GM12878 (cell line): ENCODE measurements at regions not wholly inside any gene's neighbourhood (a gene's known extent, or its start where the extent isn't known, plus 50 kb on each side); places are given as distances from the start of the nearest gene placed in this dataset.

Source experiments
- ATAC-seq: fragments of 200-7000 bp; cut with Tn5 transposase; 3 replicates; pipeline ENCODE4 v1.9.1; 2020; ENCODE audit warnings: mild to moderate bottlenecking, moderate library complexity
- BruUV-seq: library from RNA; stranded (reverse); fragments of 400-500 nt; replicated peaks from 2 replicates; lab custom pipeline; 2021; lab: Mats Ljungman, UMichigan
- CTCF ChIA-PET: fragments of 300-600 bp; sonication (Branson Sonifier 250); formaldehyde crosslinking; extraction: SDS; loops from one replicate; lab custom pipeline; 2021; ENCODE audit warnings: inconsistent platforms; lab: Yijun Ruan, JAX
- POLR2A ChIA-PET: fragments of 350-600 bp; formaldehyde crosslinking; extraction: SDS; loops from one replicate; lab custom pipeline; 2021; ENCODE audit warnings: inconsistent platforms; lab: Charles Lee
- RAD21 ChIA-PET: fragments of 300-600 bp; sonication (Branson Sonifier 250); formaldehyde crosslinking; loops from one replicate; lab custom pipeline; 2023; ENCODE audit warnings: antibody characterized with exemption; ENCODE audit not compliant: unreplicated experiment; lab: Charles Lee
- SMC1A ChIA-PET: fragments of 300-600 bp; sonication (Branson Sonifier 250); formaldehyde crosslinking; loops from one replicate; lab custom pipeline; 2023; ENCODE audit not compliant: unreplicated experiment, uncharacterized antibody; lab: Charles Lee
- DNase-seq: peaks from one replicate; pipeline ENCODE4 v3.0.0-alpha.2; 2011; ENCODE audit warnings: low read depth, low spot score
- FAIRE-seq: peaks from 3 replicates; lab custom pipeline; 2011; peaks lifted over from hg19 to GRCh38; lab: Jason Lieb, UNC
- H2AFZ ChIP-seq: 2 replicates; pipeline ENCODE4 v1.6.0; 2011; ENCODE audit warnings: low read depth, low read length, control low read depth; ENCODE audit not compliant: control insufficient read depth
- H3K27ac ChIP-seq: 2 replicates; pipeline ENCODE4 v1.5.1; 2011; ENCODE audit warnings: control low read depth; ENCODE audit not compliant: control insufficient read depth, insufficient read depth
- H3K27me3 ChIP-seq, 2 experiments: replicated peaks in 1 of 2; 2 replicates each; pipeline versions ENCODE4 v1.6.0 to v1.6.1; 2011; ENCODE audit warnings: low read length in 1 of 2; ENCODE audit not compliant: control insufficient read depth in 2 of 2, insufficient read depth in 2 of 2
- H3K36me3 ChIP-seq, 2 experiments: 2 replicates each; pipeline ENCODE4 v1.5.1; 2011; ENCODE audit warnings: low read length in 1 of 2; ENCODE audit not compliant: control insufficient read depth in 2 of 2, insufficient read depth in 2 of 2
- H3K4me1 ChIP-seq: 2 replicates; pipeline ENCODE4 v1.6.1; 2011; ENCODE audit warnings: mild to moderate bottlenecking, low read length, moderate library complexity, mixed read lengths; ENCODE audit not compliant: control insufficient read depth, insufficient read depth
- H3K4me2 ChIP-seq: 2 replicates; pipeline ENCODE4 v1.6.0; 2011; ENCODE audit warnings: control low read depth; ENCODE audit not compliant: control insufficient read depth, insufficient read depth
- H3K4me3 ChIP-seq: fragments of 200-600 bp; sonication (generic); 2 replicates; pipeline ENCODE4 v1.5.1; 2016
- H3K79me2 ChIP-seq: 2 replicates; pipeline ENCODE4 v1.6.0; 2011; ENCODE audit warnings: low read length; ENCODE audit not compliant: control insufficient read depth, insufficient read depth
- H3K9ac ChIP-seq: 2 replicates; pipeline ENCODE4 v1.8.0; 2011; ENCODE audit warnings: low read length, control low read depth, mixed read lengths; ENCODE audit not compliant: control insufficient read depth, insufficient read depth
- H3K9me3 ChIP-seq: replicated peaks from 3 replicates; pipeline ENCODE4 v1.5.1; 2011; ENCODE audit warnings: mild to moderate bottlenecking, low read length; ENCODE audit not compliant: control insufficient read depth, insufficient read depth
- H4K20me1 ChIP-seq: 2 replicates; pipeline ENCODE4 v1.6.0; 2011; ENCODE audit not compliant: control insufficient read depth, insufficient read depth
- BACH1 ChIP-seq: fragments of 450-650 bp; IDR thresholded peaks from 2 replicates; pipeline ENCODE4 v1.6.1; 2017; ENCODE audit warnings: mild to moderate bottlenecking, borderline replicate concordance
- FOXM1 ChIP-seq: IDR thresholded peaks from 2 replicates; pipeline ENCODE4 v1.6.1; 2012; ENCODE audit warnings: low read depth, mild to moderate bottlenecking, inconsistent platforms, low read length, moderate library complexity
- RFX5 ChIP-seq: IDR thresholded peaks from 2 replicates; pipeline ENCODE4 v1.6.1; 2011; ENCODE audit warnings: low read depth, low read length, improper control_type of control experiment
- SREBF1 ChIP-seq: IDR thresholded peaks from 2 replicates; pipeline ENCODE4 v1.6.1; 2012; ENCODE audit warnings: mild to moderate bottlenecking, low read length
- WRNIP1 ChIP-seq: IDR thresholded peaks from 2 replicates; pipeline ENCODE4 v1.6.1; 2011; ENCODE audit warnings: low read depth, low read length, improper control_type of control experiment, borderline replicate concordance
- YBX1 ChIP-seq: fragments of 450-650 bp; IDR thresholded peaks from 2 replicates; pipeline ENCODE4 v1.6.1; 2016; ENCODE audit warnings: antibody characterized with exemption
- WGBS: methylation state at CpG from one replicate; pipeline ENCODE4 v1.1.6; 2016; ENCODE audit warnings: low lambda C conversion rate; ENCODE audit not compliant: insufficient replicate concordance, insufficient coverage; ENCODE audit errors: missing lambda C conversion rate; 5-methylcytosine and 5-hydroxymethylcytosine counted together
- in situ Hi-C: fragments of 300-500 bp; cut with MboI; formaldehyde crosslinking; loops from 9 replicates; pipeline ENCODE4 v1.14.3; 2018; ENCODE audit warnings: mixed read lengths
- intact Hi-C: fragments of 100-400 bp; cut with micrococcal nuclease; formaldehyde crosslinking; loops from one replicate; pipeline ENCODE4 v1.14.2; 2022; ENCODE audit not compliant: unreplicated experiment
- TF ChIP-seq, protein P1 (sequence below): fragments of 450-650 bp; IDR thresholded peaks from 2 replicates; pipeline ENCODE4 v1.6.1; 2017; ENCODE audit warnings: borderline replicate concordance
- TF ChIP-seq, protein P2 (sequence below): fragments of 450-650 bp; formaldehyde crosslinking; IDR thresholded peaks from 2 replicates; pipeline ENCODE4 v1.5.0; 2022; ENCODE audit warnings: mild to moderate bottlenecking, missing genetic modification characterization
- TF ChIP-seq, protein P3 (sequence below): IDR thresholded peaks from 2 replicates; pipeline ENCODE4 v1.6.1; 2011; ENCODE audit warnings: borderline replicate concordance, low read depth, mild to moderate bottlenecking, moderate library complexity, low read length; ENCODE audit not compliant: insufficient read depth, poor library complexity, severe bottlenecking
- TF ChIP-seq, protein P4 (sequence below): IDR thresholded peaks from 2 replicates; pipeline ENCODE4 v1.6.1; 2011; ENCODE audit warnings: low read depth, mild to moderate bottlenecking, low read length, moderate library complexity, borderline replicate concordance; ENCODE audit errors: extremely low read depth
- TF ChIP-seq, protein P5 (sequence below): fragments of 450-650 bp; IDR thresholded peaks from 2 replicates; pipeline ENCODE4 v1.6.1; 2018; ENCODE audit warnings: borderline replicate concordance, mild to moderate bottlenecking; ENCODE audit not compliant: partially characterized antibody

DNA sequence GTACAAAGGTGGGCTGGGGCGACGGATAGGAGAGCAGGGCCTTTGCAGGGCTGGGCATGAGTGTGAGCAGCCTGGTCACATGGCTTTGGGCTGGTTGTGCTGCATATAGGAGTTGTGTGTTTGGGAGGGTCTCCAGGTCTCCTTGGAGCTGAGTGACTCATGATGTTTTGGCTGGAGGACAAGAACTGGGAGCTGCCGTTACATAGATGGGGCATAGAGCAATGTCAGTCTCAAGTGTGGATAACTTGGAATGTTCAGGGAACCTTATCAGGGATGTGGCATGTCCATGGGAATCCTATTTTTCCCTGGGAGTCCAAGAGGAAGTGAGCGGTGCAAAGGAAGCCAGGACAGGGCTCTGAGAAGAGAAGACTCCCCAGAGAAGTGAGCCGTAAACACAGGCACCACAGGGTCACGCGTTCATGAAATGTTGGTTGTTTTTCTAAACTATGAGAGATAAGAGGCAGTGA, 136.4 kb upstream of the KCNE2 start (continued):
- TF ChIP-seq, protein P1, sequence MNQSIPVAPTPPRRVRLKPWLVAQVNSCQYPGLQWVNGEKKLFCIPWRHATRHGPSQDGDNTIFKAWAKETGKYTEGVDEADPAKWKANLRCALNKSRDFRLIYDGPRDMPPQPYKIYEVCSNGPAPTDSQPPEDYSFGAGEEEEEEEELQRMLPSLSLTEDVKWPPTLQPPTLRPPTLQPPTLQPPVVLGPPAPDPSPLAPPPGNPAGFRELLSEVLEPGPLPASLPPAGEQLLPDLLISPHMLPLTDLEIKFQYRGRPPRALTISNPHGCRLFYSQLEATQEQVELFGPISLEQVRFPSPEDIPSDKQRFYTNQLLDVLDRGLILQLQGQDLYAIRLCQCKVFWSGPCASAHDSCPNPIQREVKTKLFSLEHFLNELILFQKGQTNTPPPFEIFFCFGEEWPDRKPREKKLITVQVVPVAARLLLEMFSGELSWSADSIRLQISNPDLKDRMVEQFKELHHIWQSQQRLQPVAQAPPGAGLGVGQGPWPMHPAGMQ, result no peak
- TF ChIP-seq, protein P2, sequence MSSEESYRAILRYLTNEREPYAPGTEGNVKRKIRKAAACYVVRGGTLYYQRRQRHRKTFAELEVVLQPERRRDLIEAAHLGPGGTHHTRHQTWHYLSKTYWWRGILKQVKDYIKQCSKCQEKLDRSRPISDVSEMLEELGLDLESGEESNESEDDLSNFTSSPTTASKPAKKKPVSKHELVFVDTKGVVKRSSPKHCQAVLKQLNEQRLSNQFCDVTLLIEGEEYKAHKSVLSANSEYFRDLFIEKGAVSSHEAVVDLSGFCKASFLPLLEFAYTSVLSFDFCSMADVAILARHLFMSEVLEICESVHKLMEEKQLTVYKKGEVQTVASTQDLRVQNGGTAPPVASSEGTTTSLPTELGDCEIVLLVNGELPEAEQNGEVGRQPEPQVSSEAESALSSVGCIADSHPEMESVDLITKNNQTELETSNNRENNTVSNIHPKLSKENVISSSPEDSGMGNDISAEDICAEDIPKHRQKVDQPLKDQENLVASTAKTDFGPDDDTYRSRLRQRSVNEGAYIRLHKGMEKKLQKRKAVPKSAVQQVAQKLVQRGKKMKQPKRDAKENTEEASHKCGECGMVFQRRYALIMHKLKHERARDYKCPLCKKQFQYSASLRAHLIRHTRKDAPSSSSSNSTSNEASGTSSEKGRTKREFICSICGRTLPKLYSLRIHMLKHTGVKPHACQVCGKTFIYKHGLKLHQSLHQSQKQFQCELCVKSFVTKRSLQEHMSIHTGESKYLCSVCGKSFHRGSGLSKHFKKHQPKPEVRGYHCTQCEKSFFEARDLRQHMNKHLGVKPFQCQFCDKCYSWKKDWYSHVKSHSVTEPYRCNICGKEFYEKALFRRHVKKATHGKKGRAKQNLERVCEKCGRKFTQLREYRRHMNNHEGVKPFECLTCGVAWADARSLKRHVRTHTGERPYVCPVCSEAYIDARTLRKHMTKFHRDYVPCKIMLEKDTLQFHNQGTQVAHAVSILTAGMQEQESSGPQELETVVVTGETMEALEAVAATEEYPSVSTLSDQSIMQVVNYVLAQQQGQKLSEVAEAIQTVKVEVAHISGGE (CRISPR knock-in tag), result no peak
- TF ChIP-seq RFX5 (no peak), FOXM1 (no peak)
- TF ChIP-seq, all 136 proteins: peak for 0

DNA sequence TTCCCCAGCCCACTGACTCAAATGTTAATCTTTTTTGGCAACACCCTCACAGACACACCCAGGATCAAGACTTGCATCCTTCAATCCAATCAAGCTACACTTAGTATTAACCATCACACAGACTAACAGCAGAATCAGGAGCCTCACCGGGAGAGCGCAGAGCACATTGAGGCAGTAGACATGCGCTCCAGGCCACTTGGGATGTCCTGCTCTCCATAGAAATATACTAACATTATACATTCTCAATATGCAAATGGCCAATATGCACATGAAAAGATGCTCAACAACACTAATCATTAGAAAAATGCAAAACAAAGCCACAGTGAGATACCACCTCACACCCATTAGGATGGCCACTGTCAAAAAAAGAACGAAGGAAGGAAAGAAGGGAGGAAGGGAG, 135.0 kb upstream of the KCNE2 start:
- Histone ChIP-seq H3K27me3 (no peaks in the 10 kb centered on the region), H3K36me3 (no peaks in the 10 kb centered on the region), H4K20me1 (no peaks in the 10 kb centered on the region), H3K79me2 (no peaks in the 10 kb centered on the region), H3K9ac (no peak overlapping the region), H3K4me3 (no peak overlapping the region), H3K27ac (no peak overlapping the region), H3K9me3 (no peaks in the 10 kb centered on the region; the same call in 2 of the 3 replicates), H2AFZ (no peak overlapping the region), H3K4me2 (no peak overlapping the region), H3K4me1 (no peaks in the 10 kb centered on the region)
- POLR2A ChIA-PET, result no interaction called here
- ATAC-seq (no peak), FAIRE-seq (no peak), DNase-seq (no peak)
- intact Hi-C loops (no loop called here), in situ Hi-C loops (no loop called here)
- no TSS peak for BruUV-seq
- CTCF ChIA-PET, result no interaction called here
- SMC1A ChIA-PET, result no interaction called here
- 52% methylated on average over 4 of the region's 4 CpGs for WGBS
- RAD21 ChIA-PET, result interaction anchor here (0.5 kb wide), 1 partner anchor 681 kb away, joined by 3 read pairs; no protein-coding TSS in a partner anchor
- TF ChIP-seq WRNIP1, result no peak
- TF ChIP-seq, protein P3, sequence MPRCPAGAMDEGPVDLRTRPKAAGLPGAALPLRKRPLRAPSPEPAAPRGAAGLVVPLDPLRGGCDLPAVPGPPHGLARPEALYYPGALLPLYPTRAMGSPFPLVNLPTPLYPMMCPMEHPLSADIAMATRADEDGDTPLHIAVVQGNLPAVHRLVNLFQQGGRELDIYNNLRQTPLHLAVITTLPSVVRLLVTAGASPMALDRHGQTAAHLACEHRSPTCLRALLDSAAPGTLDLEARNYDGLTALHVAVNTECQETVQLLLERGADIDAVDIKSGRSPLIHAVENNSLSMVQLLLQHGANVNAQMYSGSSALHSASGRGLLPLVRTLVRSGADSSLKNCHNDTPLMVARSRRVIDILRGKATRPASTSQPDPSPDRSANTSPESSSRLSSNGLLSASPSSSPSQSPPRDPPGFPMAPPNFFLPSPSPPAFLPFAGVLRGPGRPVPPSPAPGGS, result no peak
- TF ChIP-seq BACH1, result no peak
- TF ChIP-seq, protein P4, sequence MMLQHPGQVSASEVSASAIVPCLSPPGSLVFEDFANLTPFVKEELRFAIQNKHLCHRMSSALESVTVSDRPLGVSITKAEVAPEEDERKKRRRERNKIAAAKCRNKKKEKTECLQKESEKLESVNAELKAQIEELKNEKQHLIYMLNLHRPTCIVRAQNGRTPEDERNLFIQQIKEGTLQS, result no peak
- TF ChIP-seq, protein P5, sequence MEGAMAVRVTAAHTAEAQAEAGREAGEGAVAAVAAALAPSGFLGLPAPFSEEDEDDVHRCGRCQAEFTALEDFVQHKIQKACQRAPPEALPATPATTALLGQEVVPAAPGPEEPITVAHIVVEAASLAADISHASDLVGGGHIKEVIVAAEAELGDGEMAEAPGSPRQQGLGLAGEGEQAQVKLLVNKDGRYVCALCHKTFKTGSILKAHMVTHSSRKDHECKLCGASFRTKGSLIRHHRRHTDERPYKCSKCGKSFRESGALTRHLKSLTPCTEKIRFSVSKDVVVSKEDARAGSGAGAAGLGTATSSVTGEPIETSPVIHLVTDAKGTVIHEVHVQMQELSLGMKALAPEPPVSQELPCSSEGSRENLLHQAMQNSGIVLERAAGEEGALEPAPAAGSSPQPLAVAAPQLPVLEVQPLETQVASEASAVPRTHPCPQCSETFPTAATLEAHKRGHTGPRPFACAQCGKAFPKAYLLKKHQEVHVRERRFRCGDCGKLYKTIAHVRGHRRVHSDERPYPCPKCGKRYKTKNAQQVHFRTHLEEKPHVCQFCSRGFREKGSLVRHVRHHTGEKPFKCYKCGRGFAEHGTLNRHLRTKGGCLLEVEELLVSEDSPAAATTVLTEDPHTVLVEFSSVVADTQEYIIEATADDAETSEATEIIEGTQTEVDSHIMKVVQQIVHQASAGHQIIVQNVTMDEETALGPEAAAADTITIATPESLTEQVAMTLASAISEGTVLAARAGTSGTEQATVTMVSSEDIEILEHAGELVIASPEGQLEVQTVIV, result no peak
- no peak for TF ChIP-seq YBX1
- no peak for TF ChIP-seq SREBF1
